HG02678 (cell line): ENCODE measurements at regions not wholly inside any gene's neighbourhood (a gene's known extent, or its start where the extent isn't known, plus 50 kb on each side); places are given as distances from the start of the nearest gene placed in this dataset.
A peak's percentile ranks its signal among the peaks of the same experiment; 100 is the strongest.

Experiments used
- ATAC-seq: cut with Tn5 transposase; IDR thresholded peaks from one replicate; pipeline ENCODE4 v1.9.1; 2021; ENCODE audit warnings: mild to moderate bottlenecking, moderate library complexity; ENCODE audit not compliant: unreplicated experiment

DNA sequence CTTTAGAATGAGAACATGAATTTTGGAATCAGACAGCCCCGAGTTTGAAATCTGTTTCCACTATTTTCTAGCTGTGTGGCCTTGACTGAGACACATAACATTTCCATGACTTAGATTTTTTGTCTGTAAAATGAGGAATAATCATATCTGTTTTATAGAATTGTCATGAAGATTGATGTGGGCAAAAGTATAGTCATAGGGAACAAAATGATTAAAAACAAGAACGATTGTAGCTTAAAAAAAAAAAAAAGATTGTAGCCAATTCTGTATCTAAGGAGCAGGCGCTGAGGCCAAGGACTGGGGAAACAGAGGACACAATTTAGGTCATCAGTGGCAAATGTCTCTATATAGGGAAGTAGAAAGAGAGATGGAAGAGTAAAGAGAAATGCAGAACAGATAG lies 201.6 kb upstream of the C1QTNF7 start:
- no peak for ATAC-seq

DNA sequence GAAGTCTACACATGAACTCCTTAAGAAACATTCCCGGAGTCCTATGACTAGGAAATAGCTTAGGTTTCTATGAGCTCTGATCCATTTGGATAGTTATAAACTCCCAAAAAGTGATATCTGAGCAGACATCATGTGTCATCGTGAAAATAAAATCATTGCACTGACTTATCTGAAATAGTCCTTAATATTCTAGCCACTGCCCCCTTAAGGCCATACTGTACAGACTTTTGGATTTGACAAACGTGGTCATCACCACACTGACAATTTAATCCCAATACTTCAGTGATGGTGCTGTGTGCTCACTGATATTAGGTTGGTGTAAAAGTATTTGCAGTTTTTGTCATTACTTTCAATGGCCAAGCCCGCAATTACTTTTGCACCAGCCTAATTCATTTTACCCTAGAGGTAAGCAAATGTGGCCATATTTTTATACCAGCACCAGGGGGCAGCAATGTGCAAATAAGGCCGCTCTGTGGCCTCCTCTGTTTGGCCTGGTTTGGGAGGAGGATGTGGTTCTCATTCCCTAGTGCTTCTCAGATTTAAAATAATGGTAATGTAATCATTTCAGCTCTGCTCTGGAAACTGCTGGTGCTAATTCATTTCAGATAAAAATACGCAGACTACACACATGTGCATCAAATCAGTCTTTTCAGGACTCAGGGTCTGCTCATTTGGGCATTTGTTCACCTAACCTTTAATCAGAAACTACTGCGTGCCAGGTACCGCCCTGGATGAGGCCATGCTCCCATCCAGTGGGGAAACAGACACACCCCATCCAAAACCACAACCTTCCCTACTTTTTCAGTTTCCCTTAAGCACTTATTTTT lies 196.4 kb upstream of the C1QTNF7 start:
- peak; percentile 83 for ATAC-seq

- ATAC-seq = no peak
These were observed 195.2 kb upstream of the C1QTNF7 start for GRCh38 chr4:15232366-15233263.

GRCh38 chr4:15233264-15233597 lies 194.6 kb upstream of the C1QTNF7 start:
- peak; percentile 31 for ATAC-seq

- peak; percentile 47 for ATAC-seq
These were observed 194.2 kb upstream of the C1QTNF7 start for GRCh38 chr4:15233626-15234025.

- no peak for ATAC-seq
These were observed 193.5 kb upstream of the C1QTNF7 start for GRCh38 chr4:15234116-15234855.

GRCh38 chr4:15234856-15235126 lies 193.0 kb upstream of the C1QTNF7 start:
- ATAC-seq = no peak

DNA sequence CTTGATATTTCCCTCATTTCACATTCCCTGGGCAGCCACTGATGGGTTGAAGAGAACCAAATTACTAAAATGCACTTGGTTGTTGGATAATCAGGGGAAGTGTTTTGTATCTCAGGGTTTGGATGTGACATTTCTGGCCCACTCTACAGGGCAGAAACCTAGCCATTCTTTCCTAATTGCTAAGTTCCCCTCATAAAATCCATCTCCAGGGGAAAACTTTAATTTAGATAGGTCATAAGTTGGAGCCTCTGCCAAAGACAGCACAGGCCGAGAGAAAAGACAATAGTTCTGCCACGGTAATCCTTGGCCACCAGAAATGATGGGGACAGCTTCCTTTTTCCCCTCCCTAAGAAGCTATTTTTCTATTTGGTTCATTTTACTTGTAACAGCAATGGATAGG lies 192.7 kb upstream of the C1QTNF7 start:
- no peak for ATAC-seq

GRCh38 chr4:15237648-15238230 lies 190.1 kb upstream of the C1QTNF7 start:
- no peak for ATAC-seq

DNA sequence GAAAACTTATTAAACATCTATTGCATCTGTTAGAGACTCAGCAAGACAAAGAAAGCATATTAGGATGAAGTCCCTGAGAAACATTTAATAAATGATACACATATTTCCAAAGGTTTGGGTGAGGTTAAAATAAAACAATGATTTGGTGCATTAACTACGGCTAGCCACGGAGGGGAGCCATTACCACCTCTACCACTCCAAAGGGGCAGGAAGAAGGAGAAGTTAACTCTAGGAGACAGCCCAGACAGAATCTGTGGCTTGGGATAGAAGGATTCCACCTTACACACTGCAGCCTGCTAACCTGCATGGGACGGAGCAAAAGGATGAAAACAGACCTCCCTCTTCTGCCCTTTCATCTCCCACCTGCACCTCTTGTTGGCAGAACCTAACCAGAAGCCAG lies 189.1 kb upstream of the C1QTNF7 start:
- ATAC-seq = peak; percentile 70

DNA sequence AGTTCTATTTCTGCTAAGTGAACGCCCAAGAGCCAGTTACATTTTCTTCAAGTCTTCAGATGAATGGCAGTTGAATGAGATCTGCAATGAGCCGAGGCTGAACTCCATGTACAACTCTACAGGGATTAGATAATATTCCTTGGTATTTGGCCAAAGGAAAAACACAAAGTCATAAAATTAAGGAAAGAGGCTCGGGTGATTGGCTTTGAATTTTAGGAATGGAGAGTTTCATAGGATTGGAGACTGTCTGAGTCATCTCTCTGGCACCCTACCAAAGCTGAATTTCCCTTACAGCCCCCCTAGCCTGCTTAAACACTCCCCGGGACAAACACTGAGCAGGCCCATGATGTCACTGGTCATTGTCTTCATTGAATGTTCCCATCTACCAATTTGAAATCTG lies 188.0 kb upstream of the C1QTNF7 start:
- ATAC-seq = no peak

GRCh38 chr4:15240764-15241163 lies 187.1 kb upstream of the C1QTNF7 start:
- no peak for ATAC-seq

GRCh38 chr4:15242021-15242420 lies 185.8 kb upstream of the C1QTNF7 start:
- no peak for ATAC-seq

- no peak for ATAC-seq
These were observed 183.5 kb upstream of the C1QTNF7 start for GRCh38 chr4:15244354-15244753.

GRCh38 chr4:15245006-15245530 lies 182.8 kb upstream of the C1QTNF7 start:
- no peak for ATAC-seq

GRCh38 chr4:15250021-15250441 lies 177.8 kb upstream of the C1QTNF7 start:
- no peak for ATAC-seq

- ATAC-seq = peak; percentile 87
These were observed 174.5 kb upstream of the C1QTNF7 start for GRCh38 chr4:15253349-15253748.

- ATAC-seq = no peak
These were observed 173.5 kb upstream of the C1QTNF7 start for GRCh38 chr4:15254236-15254880.

- no peak for ATAC-seq
These were observed 172.3 kb upstream of the C1QTNF7 start for GRCh38 chr4:15255537-15255936.

DNA sequence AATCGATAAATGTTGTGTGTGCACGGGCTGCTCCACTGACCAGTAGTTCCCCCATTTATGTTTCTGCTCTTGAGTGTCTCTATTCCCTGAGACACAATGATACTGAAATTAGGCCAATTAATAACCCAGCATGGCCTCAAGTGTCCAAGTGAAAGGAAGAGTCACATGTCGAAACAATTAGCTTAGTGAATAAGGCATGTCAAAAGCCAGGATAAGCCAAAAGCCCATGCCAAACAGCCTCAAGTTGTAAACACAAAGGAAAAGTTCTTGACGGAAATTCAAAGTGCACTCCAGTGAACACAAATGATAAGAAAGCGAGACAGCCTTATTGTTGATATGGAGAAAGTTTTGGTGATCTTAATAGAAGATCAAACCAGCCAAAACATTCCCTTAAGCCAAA lies 167.1 kb upstream of the C1QTNF7 start:
- no peak for ATAC-seq
